A673 (cell line): ENCODE measurements at regions not wholly inside any gene's neighbourhood (a gene's known extent, or its start where the extent isn't known, plus 50 kb on each side); places are given as distances from the start of the nearest gene placed in this dataset.

Experiments used
- BruUV-seq: library from RNA; stranded (reverse); fragments of 400-500 nt; replicated peaks from 2 replicates; lab custom pipeline; 2021; lab: Mats Ljungman, UMichigan
- CTCF ChIA-PET: fragments of 300-600 bp; sonication (Branson Sonifier 250); formaldehyde crosslinking; loops from one replicate; lab custom pipeline; 2022; ENCODE audit warnings: antibody characterized with exemption; lab: Charles Lee
- POLR2A ChIA-PET: fragments of 300-600 bp; sonication (Branson Sonifier 250); formaldehyde crosslinking; loops from one replicate; lab custom pipeline; 2022; ENCODE audit warnings: antibody characterized with exemption; ENCODE audit not compliant: low non-redundant PET; lab: Charles Lee
- DNase-seq: peaks from one replicate; pipeline ENCODE4 v3.0.0-alpha.2; 2015; ENCODE audit warnings: low spot score
- H3K27ac ChIP-seq: fragments of 200-600 bp; sonication (generic); 2 replicates; pipeline ENCODE4 v1.5.1; 2016; ENCODE audit warnings: mixed run types, low read depth, mild to moderate bottlenecking, mixed read lengths, antibody characterized with exemption, low read length; ENCODE audit not compliant: poor library complexity, severe bottlenecking
- H3K27me3 ChIP-seq: fragments of 200-600 bp; sonication (generic); replicated peaks from 2 replicates; pipeline ENCODE4 v1.6.1; 2017; ENCODE audit warnings: mixed run types, low read depth, mild to moderate bottlenecking, mixed read lengths, antibody characterized with exemption, low read length; ENCODE audit not compliant: insufficient read depth, poor library complexity
- H3K36me3 ChIP-seq: fragments of 200-600 bp; sonication (generic); 2 replicates; pipeline ENCODE4 v1.6.1; 2016; ENCODE audit warnings: mixed run types, mild to moderate bottlenecking, mixed read lengths, antibody characterized with exemption, low read length; ENCODE audit not compliant: insufficient read depth, poor library complexity, severe bottlenecking
- H3K4me1 ChIP-seq: fragments of 200-600 bp; sonication (generic); 2 replicates; pipeline ENCODE4 v1.6.1; 2017; ENCODE audit warnings: mixed run types, mild to moderate bottlenecking, mixed read lengths, antibody characterized with exemption, low read length; ENCODE audit not compliant: insufficient read depth, poor library complexity, severe bottlenecking
- H3K4me3 ChIP-seq: fragments of 200-600 bp; sonication (generic); 2 replicates; pipeline ENCODE4 v1.5.1; 2016; ENCODE audit warnings: low read depth, mixed run types, mild to moderate bottlenecking, mixed read lengths, low read length; ENCODE audit not compliant: poor library complexity, severe bottlenecking
- H3K9me3 ChIP-seq: fragments of 200-600 bp; sonication (generic); 2 replicates; pipeline ENCODE4 v1.6.1; 2016; ENCODE audit warnings: mixed run types, low read depth, mild to moderate bottlenecking, mixed read lengths, antibody characterized with exemption, low read length; ENCODE audit not compliant: poor library complexity, severe bottlenecking
- EZH2 ChIP-seq: fragments of 200-600 bp; sonication (generic); IDR thresholded peaks from 2 replicates; pipeline ENCODE4 v1.6.1; 2017; ENCODE audit warnings: borderline replicate concordance, low read depth, mild to moderate bottlenecking, mixed read lengths, antibody characterized with exemption, low read length; ENCODE audit not compliant: poor library complexity, severe bottlenecking
- intact Hi-C: fragments of 100-400 bp; cut with micrococcal nuclease; formaldehyde crosslinking; loops from one replicate; pipeline ENCODE4 v1.10.0; 2022; ENCODE audit not compliant: unreplicated experiment
- TF ChIP-seq, protein P1 (sequence below): fragments of 300-800, 200-600 bp; sonication (generic); conservative IDR thresholded peaks from 2 replicates; pipeline ENCODE4 v1.5.1; 2017; ENCODE audit warnings: low read depth, mild to moderate bottlenecking, antibody characterized with exemption, low read length, moderate library complexity, mixed read lengths

DNA sequence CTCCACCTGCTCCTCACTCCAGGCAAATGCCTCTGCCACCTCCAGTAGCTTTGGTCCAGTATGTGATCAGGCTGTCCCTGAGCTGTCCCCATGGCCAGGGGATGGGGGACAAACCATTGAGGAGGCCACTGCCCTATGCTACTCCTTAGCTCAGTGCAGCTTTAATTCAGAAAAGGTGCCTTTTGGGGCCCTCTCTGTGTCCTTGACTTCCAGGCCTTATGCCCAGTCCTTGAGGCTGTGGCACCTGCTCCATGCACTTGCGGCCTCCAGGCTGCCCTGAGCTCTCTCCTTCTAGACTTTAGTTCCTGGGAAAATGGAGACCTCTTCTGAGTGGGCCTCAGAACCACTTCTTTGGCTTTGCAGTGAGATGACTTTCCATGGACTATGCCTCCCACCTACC lies 650.8 kb upstream of the CELF2 start:
- H3K4me1 ChIP-seq, result no peaks in the 10 kb centered on the region
- no peaks in the 10 kb centered on the region for H3K9me3 ChIP-seq
- BruUV-seq, result no TSS peak
- intact Hi-C loops, result no loop called here
- H3K4me3 ChIP-seq, result no peak overlapping the region
- no peaks in the 10 kb centered on the region for H3K36me3 ChIP-seq
- CTCF ChIA-PET, result no interaction called here
- POLR2A ChIA-PET, result no interaction called here
- DNase-seq, result no peak
- H3K27me3 ChIP-seq, result no peaks in the 10 kb centered on the region
- H3K27ac ChIP-seq, result no peak overlapping the region
- TF ChIP-seq, protein P1, sequence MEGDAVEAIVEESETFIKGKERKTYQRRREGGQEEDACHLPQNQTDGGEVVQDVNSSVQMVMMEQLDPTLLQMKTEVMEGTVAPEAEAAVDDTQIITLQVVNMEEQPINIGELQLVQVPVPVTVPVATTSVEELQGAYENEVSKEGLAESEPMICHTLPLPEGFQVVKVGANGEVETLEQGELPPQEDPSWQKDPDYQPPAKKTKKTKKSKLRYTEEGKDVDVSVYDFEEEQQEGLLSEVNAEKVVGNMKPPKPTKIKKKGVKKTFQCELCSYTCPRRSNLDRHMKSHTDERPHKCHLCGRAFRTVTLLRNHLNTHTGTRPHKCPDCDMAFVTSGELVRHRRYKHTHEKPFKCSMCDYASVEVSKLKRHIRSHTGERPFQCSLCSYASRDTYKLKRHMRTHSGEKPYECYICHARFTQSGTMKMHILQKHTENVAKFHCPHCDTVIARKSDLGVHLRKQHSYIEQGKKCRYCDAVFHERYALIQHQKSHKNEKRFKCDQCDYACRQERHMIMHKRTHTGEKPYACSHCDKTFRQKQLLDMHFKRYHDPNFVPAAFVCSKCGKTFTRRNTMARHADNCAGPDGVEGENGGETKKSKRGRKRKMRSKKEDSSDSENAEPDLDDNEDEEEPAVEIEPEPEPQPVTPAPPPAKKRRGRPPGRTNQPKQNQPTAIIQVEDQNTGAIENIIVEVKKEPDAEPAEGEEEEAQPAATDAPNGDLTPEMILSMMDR, result no peak
- TF ChIP-seq EZH2, result no peak

DNA sequence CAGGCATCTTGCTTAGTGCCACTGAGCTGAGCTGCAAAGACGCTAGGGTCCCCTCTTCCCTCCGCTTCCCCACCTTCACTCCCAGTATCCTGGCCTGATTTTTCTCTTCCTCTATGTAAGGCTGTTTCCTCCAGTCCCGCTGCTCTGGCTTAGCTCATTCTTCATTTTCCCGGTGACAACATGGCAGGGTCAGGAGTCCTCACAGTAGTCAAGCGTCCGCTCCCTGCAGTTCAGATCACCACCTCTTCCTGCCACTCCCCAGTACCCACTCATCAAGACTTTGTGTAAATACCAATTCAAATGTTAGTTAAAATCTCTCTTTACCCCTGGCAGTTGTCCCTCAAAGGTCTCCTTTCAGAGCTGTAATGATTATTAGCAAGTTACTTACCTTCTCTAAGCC lies 650.4 kb upstream of the CELF2 start:
- Histone ChIP-seq H3K27me3 (no peaks in the 10 kb centered on the region), H3K9me3 (no peaks in the 10 kb centered on the region), H3K4me1 (no peaks in the 10 kb centered on the region), H3K36me3 (no peaks in the 10 kb centered on the region), H3K27ac (no peak overlapping the region), H3K4me3 (no peak overlapping the region)
- DNase-seq, result no peak
- intact Hi-C loops, result no loop called here
- POLR2A ChIA-PET, result no interaction called here
- CTCF ChIA-PET, result no interaction called here
- TF ChIP-seq EZH2, result no peak
- no TSS peak for BruUV-seq

DNA sequence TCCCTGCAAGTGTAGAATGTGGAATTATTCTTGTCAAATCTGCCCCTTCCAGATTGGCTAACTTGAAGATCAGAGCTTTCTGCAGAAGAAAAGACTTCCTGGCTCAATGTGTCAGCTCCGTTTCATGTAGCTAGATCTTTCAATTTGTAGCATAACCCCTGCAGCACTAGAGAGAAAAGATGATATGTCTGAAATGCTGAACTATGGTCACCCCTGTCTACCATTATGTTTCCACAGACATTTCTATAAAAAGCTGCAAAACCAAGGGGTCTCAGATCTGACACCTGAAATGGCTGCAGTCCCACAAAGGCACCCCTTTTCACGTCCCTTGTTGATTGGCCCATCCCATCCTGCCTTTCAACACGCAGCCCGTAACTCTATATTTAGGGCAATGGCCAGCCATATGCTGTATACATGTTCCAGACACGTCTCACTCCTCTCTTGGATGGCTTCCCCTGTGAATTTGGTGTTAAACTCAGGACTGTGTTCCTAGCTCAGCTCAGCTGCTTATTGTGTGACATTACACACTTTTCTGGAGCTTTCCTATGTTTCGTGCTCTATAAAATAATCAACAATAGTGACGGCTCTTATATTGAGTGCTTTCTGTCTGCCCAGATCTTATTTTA lies 648.6 kb upstream of the CELF2 start:
- intact Hi-C loops, result no loop called here
- TF ChIP-seq EZH2, result no peak
- TF ChIP-seq, protein P1, result no peak
- Histone ChIP-seq H3K4me3 (no peak overlapping the region), H3K27ac (no peak overlapping the region), H3K36me3 (no peaks in the 10 kb centered on the region), H3K4me1 (no peaks in the 10 kb centered on the region), H3K9me3 (no peaks in the 10 kb centered on the region), H3K27me3 (no peaks in the 10 kb centered on the region)
- no peak for DNase-seq
- ChIA-PET POLR2A (no interaction called here), CTCF (no interaction called here)
- BruUV-seq, result no TSS peak

DNA sequence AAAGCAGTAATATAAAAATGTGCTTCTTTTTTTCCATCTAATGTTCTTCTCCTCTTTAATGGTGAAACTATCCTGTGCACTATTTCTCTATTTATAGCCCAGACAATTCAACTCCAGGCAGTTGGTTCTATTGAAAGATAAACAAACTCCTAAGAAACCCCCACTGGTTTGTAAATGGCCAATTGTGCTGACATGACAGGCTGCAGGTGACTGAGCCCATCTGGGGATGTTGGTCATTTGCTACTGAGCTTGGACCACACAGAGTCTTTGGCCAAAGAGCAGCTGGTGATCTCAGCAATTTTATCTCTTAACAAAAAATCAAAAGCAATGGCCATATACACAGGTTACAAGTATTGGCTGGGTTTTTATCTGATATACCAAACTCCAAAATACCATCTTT lies 631.8 kb upstream of the CELF2 start:
- CTCF ChIA-PET, result no interaction called here

More for the DNA sequence above, 631.8 kb upstream of the CELF2 start:
- no peak overlapping the region for H3K4me3 ChIP-seq
- TF ChIP-seq EZH2, result no peak
- TF ChIP-seq, protein P1, result no peak
- BruUV-seq, result no TSS peak
- H3K27me3 ChIP-seq, result no peaks in the 10 kb centered on the region
- intact Hi-C loops, result no loop called here
- no peaks in the 10 kb centered on the region for H3K4me1 ChIP-seq
- no peak for DNase-seq
- POLR2A ChIA-PET, result no interaction called here
- no peak overlapping the region for H3K27ac ChIP-seq
- no peaks in the 10 kb centered on the region for H3K36me3 ChIP-seq
- H3K9me3 ChIP-seq, result no peaks in the 10 kb centered on the region
